DMS114 treated with DMSO at 0.1 percent for 48 hours (cell line): ENCODE measurements at regions not wholly inside any gene's neighbourhood (a gene's known extent, or its start where the extent isn't known, plus 50 kb on each side); places are given as distances from the start of the nearest gene placed in this dataset.
"Not testable (repeated sequence)": the region's sequence is repeated elsewhere in the genome, so short reads cannot be mapped to it uniquely, and the experiment has no call there.

Experiments
- DNase-seq: peaks from one replicate; lab custom pipeline; 2025; ENCODE audit not compliant: unreplicated experiment; lab: John Stamatoyannopoulos, UW

GRCh38 chr3:18194431-18194830, 230.7 kb downstream of the SATB1 start:
- no peak for DNase-seq

GRCh38 chr3:18190646-18191045, 234.5 kb downstream of the SATB1 start:
- no peak for DNase-seq

- DNase-seq, result no peak
These were observed 235.7 kb downstream of the SATB1 start for GRCh38 chr3:18189282-18190050.

GRCh38 chr3:18188491-18188890, 236.6 kb downstream of the SATB1 start:
- no peak for DNase-seq

- no peak for DNase-seq
These were observed 239.5 kb downstream of the SATB1 start for GRCh38 chr3:18185624-18186023.

GRCh38 chr3:18182923-18183322, 242.2 kb downstream of the SATB1 start:
- not testable (repeated sequence) for DNase-seq

GRCh38 chr3:18179521-18179920, 245.6 kb downstream of the SATB1 start:
- DNase-seq, result no peak

GRCh38 chr3:18177271-18177670, 247.9 kb downstream of the SATB1 start:
- no peak for DNase-seq

- not testable (repeated sequence) for DNase-seq
These were observed 251.2 kb downstream of the SATB1 start for GRCh38 chr3:18173891-18174290.

- no peak for DNase-seq
These were observed 265.5 kb downstream of the SATB1 start for GRCh38 chr3:18159681-18160080.

GRCh38 chr3:18153571-18154173, 271.5 kb downstream of the SATB1 start:
- no peak for DNase-seq

GRCh38 chr3:18151199-18151598, 273.9 kb downstream of the SATB1 start:
- DNase-seq, result no peak

- no peak for DNase-seq
These were observed 275.2 kb downstream of the SATB1 start for GRCh38 chr3:18149935-18150334.

- no peak for DNase-seq
These were observed 275.8 kb downstream of the SATB1 start for GRCh38 chr3:18149386-18149785.

- no peak for DNase-seq
These were observed 280.6 kb downstream of the SATB1 start for GRCh38 chr3:18144571-18144970.

- DNase-seq, result no peak
These were observed 281.8 kb downstream of the SATB1 start for GRCh38 chr3:18143258-18143780.

GRCh38 chr3:18137958-18138357, 287.2 kb downstream of the SATB1 start:
- DNase-seq, result no peak

GRCh38 chr3:18135060-18135814, 289.9 kb downstream of the SATB1 start:
- no peak for DNase-seq

- no peak for DNase-seq
These were observed 290.6 kb downstream of the SATB1 start for GRCh38 chr3:18134386-18135059.

- no peak for DNase-seq
These were observed 292.1 kb downstream of the SATB1 start for GRCh38 chr3:18132991-18133390.
